ENCODE measurements at regions not wholly inside any gene's neighbourhood (a gene's known extent, or its start where the extent isn't known, plus 50 kb on each side); places are given as distances from the start of the nearest gene placed in this dataset.
"Not testable (repeated sequence)": the region's sequence is repeated elsewhere in the genome, so short reads cannot be mapped to it uniquely, and the experiment has no call there.

- Mint-ChIP-seq H3K4me1 (ENCODE audit: low read depth, unreplicated experiment) (peaks cover 9% of the 10 kb centered on the region), H3K27me3 (ENCODE audit: low read depth, unreplicated experiment) (no peaks in the 10 kb centered on the region), H3K36me3 (ENCODE audit: low read depth, unreplicated experiment) (no peaks in the 10 kb centered on the region), H3K27ac (ENCODE audit: unreplicated experiment) (no peak overlapping the region), H3K4me3 (ENCODE audit: unreplicated experiment) (no peak overlapping the region), H3K9me3 (ENCODE audit: unreplicated experiment) (peaks cover 9% of the 10 kb centered on the region)
- no peak overlapping the region for H3K4me2 ChIP-seq (ENCODE audit: low read length)
- H3K79me2 ChIP-seq (ENCODE audit: insufficient read depth, low read length) = no peaks in the 10 kb centered on the region
- H4K20me1 ChIP-seq (ENCODE audit: insufficient read depth, low read length) = no peaks in the 10 kb centered on the region
- H2AFZ ChIP-seq (ENCODE audit: low read depth, low read length) = no peak overlapping the region
- TF ChIP-seq EZH2 (IDR thresholded peaks at IDR 0.05; ENCODE audit: insufficient read depth, low read length) = no peak
- no peak for TF ChIP-seq CTCF (IDR thresholded peaks at IDR 0.05; ENCODE audit: insufficient read depth, low read depth, low read length)
- no peak overlapping the region for H3K27ac ChIP-seq (ENCODE audit: low read depth, low read length)
- no peaks in the 10 kb centered on the region for H3K36me3 ChIP-seq (ENCODE audit: insufficient read depth, low read length)
- DNase-seq (ENCODE audit: low read depth) = no peak
- H3K4me1 ChIP-seq (ENCODE audit: insufficient read depth, low read length) = peaks cover 3% of the 10 kb centered on the region
- no peak for FAIRE-seq
- no peak overlapping the region for H3K4me3 ChIP-seq (ENCODE audit: insufficient read depth, low read depth, low read length)
- no peaks in the 10 kb centered on the region for H3K9me3 ChIP-seq (ENCODE audit: insufficient read depth, low read depth, low read length)
- H3K9ac ChIP-seq (ENCODE audit: low read length) = no peak overlapping the region
- H3K27me3 ChIP-seq (ENCODE audit: insufficient read depth, low read length) = no peaks in the 10 kb centered on the region
Measured at GRCh38 chr1:100799548-100799947, 80.0 kb downstream of the VCAM1 start.

- H3K27ac ChIP-seq (ENCODE audit: low read depth, low read length) = no peak overlapping the region
- no peak for TF ChIP-seq EZH2 (IDR thresholded peaks at IDR 0.05; ENCODE audit: insufficient read depth, low read length)
- TF ChIP-seq CTCF (IDR thresholded peaks at IDR 0.05; ENCODE audit: insufficient read depth, low read depth, low read length) = no peak
- H3K9me3 ChIP-seq (ENCODE audit: insufficient read depth, low read depth, low read length) = no peaks in the 10 kb centered on the region
- no peaks in the 10 kb centered on the region for H3K27me3 ChIP-seq (ENCODE audit: insufficient read depth, low read length)
- no peaks in the 10 kb centered on the region for H3K79me2 ChIP-seq (ENCODE audit: insufficient read depth, low read length)
- no peak overlapping the region for H2AFZ ChIP-seq (ENCODE audit: low read depth, low read length)
- FAIRE-seq = no peak
- Mint-ChIP-seq H3K36me3 (ENCODE audit: low read depth, unreplicated experiment) (no peaks in the 10 kb centered on the region), H3K27ac (ENCODE audit: unreplicated experiment) (no peak overlapping the region), H3K4me3 (ENCODE audit: unreplicated experiment) (no peak overlapping the region), H3K4me1 (ENCODE audit: low read depth, unreplicated experiment) (peaks cover 8% of the 10 kb centered on the region), H3K9me3 (ENCODE audit: unreplicated experiment) (peaks cover 9% of the 10 kb centered on the region), H3K27me3 (ENCODE audit: low read depth, unreplicated experiment) (no peaks in the 10 kb centered on the region)
- H3K4me3 ChIP-seq (ENCODE audit: insufficient read depth, low read depth, low read length) = no peak overlapping the region
- peak; percentile 84 for DNase-seq (ENCODE audit: low read depth)
- H3K4me2 ChIP-seq (ENCODE audit: low read length) = no peak overlapping the region
- no peaks in the 10 kb centered on the region for H3K36me3 ChIP-seq (ENCODE audit: insufficient read depth, low read length)
- H3K9ac ChIP-seq (ENCODE audit: low read length) = no peak overlapping the region
- H4K20me1 ChIP-seq (ENCODE audit: insufficient read depth, low read length) = no peaks in the 10 kb centered on the region
- H3K4me1 ChIP-seq (ENCODE audit: insufficient read depth, low read length) = peaks cover 3% of the 10 kb centered on the region
Measured at GRCh38 chr1:100799954-100800612, 80.5 kb downstream of the VCAM1 start.

- not testable (repeated sequence) for H3K27me3 ChIP-seq (ENCODE audit: insufficient read depth, low read length); H3K9ac ChIP-seq (ENCODE audit: low read length); H2AFZ ChIP-seq (ENCODE audit: low read depth, low read length); FAIRE-seq; H3K4me3 Mint-ChIP-seq (ENCODE audit: unreplicated experiment); H3K4me1 Mint-ChIP-seq (ENCODE audit: low read depth, unreplicated experiment); H3K79me2 ChIP-seq (ENCODE audit: insufficient read depth, low read length); H3K27ac Mint-ChIP-seq (ENCODE audit: unreplicated experiment); H3K4me1 ChIP-seq (ENCODE audit: insufficient read depth, low read length); H3K27me3 Mint-ChIP-seq (ENCODE audit: low read depth, unreplicated experiment); H3K27ac ChIP-seq (ENCODE audit: low read depth, low read length); H3K36me3 ChIP-seq (ENCODE audit: insufficient read depth, low read length); H3K36me3 Mint-ChIP-seq (ENCODE audit: low read depth, unreplicated experiment); H3K9me3 ChIP-seq (ENCODE audit: insufficient read depth, low read depth, low read length); H4K20me1 ChIP-seq (ENCODE audit: insufficient read depth, low read length); H3K4me2 ChIP-seq (ENCODE audit: low read length); DNase-seq (ENCODE audit: low read depth); H3K4me3 ChIP-seq (ENCODE audit: insufficient read depth, low read depth, low read length); H3K9me3 Mint-ChIP-seq (ENCODE audit: unreplicated experiment)
Measured at GRCh38 chr1:100801256-100801655, 81.7 kb downstream of the VCAM1 start.

GRCh38 chr1:100803280-100803679 is 83.7 kb downstream of the VCAM1 start:
- not testable (repeated sequence) for H3K27me3 ChIP-seq (ENCODE audit: insufficient read depth, low read length); H2AFZ ChIP-seq (ENCODE audit: low read depth, low read length); H4K20me1 ChIP-seq (ENCODE audit: insufficient read depth, low read length); H3K79me2 ChIP-seq (ENCODE audit: insufficient read depth, low read length); H3K4me3 Mint-ChIP-seq (ENCODE audit: unreplicated experiment); H3K9ac ChIP-seq (ENCODE audit: low read length); H3K4me2 ChIP-seq (ENCODE audit: low read length); DNase-seq (ENCODE audit: low read depth); H3K27ac ChIP-seq (ENCODE audit: low read depth, low read length); H3K4me1 Mint-ChIP-seq (ENCODE audit: low read depth, unreplicated experiment); H3K27me3 Mint-ChIP-seq (ENCODE audit: low read depth, unreplicated experiment); H3K36me3 Mint-ChIP-seq (ENCODE audit: low read depth, unreplicated experiment); H3K27ac Mint-ChIP-seq (ENCODE audit: unreplicated experiment); H3K36me3 ChIP-seq (ENCODE audit: insufficient read depth, low read length); H3K4me1 ChIP-seq (ENCODE audit: insufficient read depth, low read length); H3K9me3 Mint-ChIP-seq (ENCODE audit: unreplicated experiment); H3K9me3 ChIP-seq (ENCODE audit: insufficient read depth, low read depth, low read length); H3K4me3 ChIP-seq (ENCODE audit: insufficient read depth, low read depth, low read length); FAIRE-seq
